ENCODE measurements at regions not wholly inside any gene's neighbourhood (a gene's known extent, or its start where the extent isn't known, plus 50 kb on each side); places are given as distances from the start of the nearest gene placed in this dataset.

GRCh38 chr1:82330330-82330729 is 529.6 kb downstream of the ADGRL2 start:
- Histone ChIP-seq H3K27me3 (ENCODE audit: control insufficient read depth, insufficient read depth, low read length) (no peaks in the 10 kb centered on the region), H3K36me3 (ENCODE audit: control insufficient read depth in 2 of 3, insufficient read depth in 3 of 3, low read length in 3 of 3) (no peaks in the 10 kb centered on the region), H3K27ac (ENCODE audit: low read depth in 2 of 2, low read length in 2 of 2) (no peak overlapping the region), H3K9ac (ENCODE audit: low read length in 3 of 3) (no peak overlapping the region), H3K9me3 (ENCODE audit: control insufficient read depth in 2 of 3, insufficient read depth in 1 of 3, low read length in 3 of 3) (no peaks in the 10 kb centered on the region), H3K4me1 (ENCODE audit: control insufficient read depth in 2 of 3, insufficient read depth in 2 of 3, low read depth in 1 of 3, low read length in 3 of 3) (no peaks in the 10 kb centered on the region), H3K4me3 (ENCODE audit: low read length in 3 of 3) (no peak overlapping the region)
- no peak for FAIRE-seq
- TF ChIP-seq, protein P1, sequence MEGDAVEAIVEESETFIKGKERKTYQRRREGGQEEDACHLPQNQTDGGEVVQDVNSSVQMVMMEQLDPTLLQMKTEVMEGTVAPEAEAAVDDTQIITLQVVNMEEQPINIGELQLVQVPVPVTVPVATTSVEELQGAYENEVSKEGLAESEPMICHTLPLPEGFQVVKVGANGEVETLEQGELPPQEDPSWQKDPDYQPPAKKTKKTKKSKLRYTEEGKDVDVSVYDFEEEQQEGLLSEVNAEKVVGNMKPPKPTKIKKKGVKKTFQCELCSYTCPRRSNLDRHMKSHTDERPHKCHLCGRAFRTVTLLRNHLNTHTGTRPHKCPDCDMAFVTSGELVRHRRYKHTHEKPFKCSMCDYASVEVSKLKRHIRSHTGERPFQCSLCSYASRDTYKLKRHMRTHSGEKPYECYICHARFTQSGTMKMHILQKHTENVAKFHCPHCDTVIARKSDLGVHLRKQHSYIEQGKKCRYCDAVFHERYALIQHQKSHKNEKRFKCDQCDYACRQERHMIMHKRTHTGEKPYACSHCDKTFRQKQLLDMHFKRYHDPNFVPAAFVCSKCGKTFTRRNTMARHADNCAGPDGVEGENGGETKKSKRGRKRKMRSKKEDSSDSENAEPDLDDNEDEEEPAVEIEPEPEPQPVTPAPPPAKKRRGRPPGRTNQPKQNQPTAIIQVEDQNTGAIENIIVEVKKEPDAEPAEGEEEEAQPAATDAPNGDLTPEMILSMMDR (IDR thresholded peaks at IDR 0.05; ENCODE audit: borderline replicate concordance, extremely low read depth, insufficient read depth): no peak
- intact Hi-C loops (cut with DNase I): no loop called here
- no peak for DNase-seq

DNA sequence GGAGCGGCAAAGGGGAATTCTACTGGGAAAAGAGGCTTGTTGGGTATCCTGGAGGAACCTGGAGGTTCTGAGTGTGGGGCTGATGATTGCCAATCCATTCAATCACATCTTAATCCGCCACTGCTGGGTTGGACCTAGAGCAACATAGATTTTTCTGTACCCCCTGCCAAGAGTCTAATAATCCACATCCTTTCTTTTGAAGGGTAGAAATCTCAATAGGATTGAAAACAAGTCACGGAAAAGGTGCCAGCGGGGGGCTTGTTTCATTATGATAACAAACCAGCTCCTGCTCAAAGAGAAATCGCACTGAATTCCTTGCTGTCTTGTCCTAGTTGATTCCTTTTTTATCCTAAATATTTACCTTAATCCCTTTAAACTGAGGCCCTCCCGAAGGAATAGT is 528.5 kb downstream of the ADGRL2 start:
- H3K4me1 ChIP-seq (ENCODE audit: control insufficient read depth in 2 of 3, insufficient read depth in 2 of 3, low read depth in 1 of 3, low read length in 3 of 3): no peaks in the 10 kb centered on the region
- H3K9me3 ChIP-seq (ENCODE audit: control insufficient read depth in 2 of 3, insufficient read depth in 1 of 3, low read length in 3 of 3): no peaks in the 10 kb centered on the region
- FAIRE-seq (no peak), DNase-seq (no peak)
- TF ChIP-seq, protein P1 (IDR thresholded peaks at IDR 0.05; ENCODE audit: borderline replicate concordance, extremely low read depth, insufficient read depth): no peak
- no peaks in the 10 kb centered on the region for H3K36me3 ChIP-seq (ENCODE audit: control insufficient read depth in 2 of 3, insufficient read depth in 3 of 3, low read length in 3 of 3)
- no peak overlapping the region for H3K4me3 ChIP-seq (ENCODE audit: low read length in 3 of 3)
- no peak overlapping the region for H3K27ac ChIP-seq (ENCODE audit: low read depth in 2 of 2, low read length in 2 of 2)
- no peaks in the 10 kb centered on the region for H3K27me3 ChIP-seq (ENCODE audit: control insufficient read depth, insufficient read depth, low read length)
- intact Hi-C loops (cut with DNase I): no loop called here
- H3K9ac ChIP-seq (ENCODE audit: low read length in 3 of 3): no peak overlapping the region

DNA sequence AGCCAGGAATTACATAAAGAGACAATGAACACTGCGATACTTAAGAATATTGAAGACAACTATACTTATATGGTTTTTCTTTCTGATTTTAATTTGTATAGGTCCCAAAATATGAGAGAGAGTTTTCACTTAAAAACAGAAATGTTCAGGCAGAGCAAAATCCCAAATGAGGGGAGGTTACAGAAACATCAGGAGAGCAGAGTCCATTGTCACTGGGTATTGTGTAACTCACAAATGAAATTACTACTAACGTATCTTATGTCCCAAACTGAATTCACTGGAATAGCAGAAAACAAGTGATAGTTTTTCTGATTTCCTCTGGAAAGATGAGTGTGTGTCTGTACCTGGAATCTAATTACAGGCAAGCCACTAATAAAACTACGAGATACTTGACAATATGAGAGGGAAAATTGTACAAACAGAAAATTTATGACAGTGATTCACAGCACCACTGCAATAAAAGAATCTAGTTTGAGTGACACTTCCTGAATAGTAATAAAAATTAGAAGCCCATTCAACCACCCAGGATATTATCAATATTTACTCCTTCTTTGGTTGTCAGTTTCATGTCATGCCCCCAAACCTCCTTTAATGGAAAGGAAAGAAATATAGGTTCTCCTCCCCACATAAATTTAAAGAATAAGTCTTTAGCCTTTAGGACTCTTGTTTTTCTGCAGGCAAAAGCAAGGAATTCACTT is 522.6 kb downstream of the ADGRL2 start:
- intact Hi-C loops (cut with DNase I): no loop called here
- no peaks in the 10 kb centered on the region for H3K36me3 ChIP-seq (ENCODE audit: control insufficient read depth in 2 of 3, insufficient read depth in 3 of 3, low read length in 3 of 3)
- H3K4me1 ChIP-seq (ENCODE audit: control insufficient read depth in 2 of 3, insufficient read depth in 2 of 3, low read depth in 1 of 3, low read length in 3 of 3): no peaks in the 10 kb centered on the region
- peak in 1 of 5 donors; percentile 30 for DNase-seq
- TF ChIP-seq, protein P1 (IDR thresholded peaks at IDR 0.05; ENCODE audit: borderline replicate concordance, extremely low read depth, insufficient read depth): no peak
- H3K4me3 ChIP-seq (ENCODE audit: low read length in 3 of 3): no peak overlapping the region
- H3K27ac ChIP-seq (ENCODE audit: low read depth in 2 of 2, low read length in 2 of 2): no peak overlapping the region
- H3K27me3 ChIP-seq (ENCODE audit: control insufficient read depth, insufficient read depth, low read length): no peaks in the 10 kb centered on the region
- no peaks in the 10 kb centered on the region for H3K9me3 ChIP-seq (ENCODE audit: control insufficient read depth in 2 of 3, insufficient read depth in 1 of 3, low read length in 3 of 3)
- H3K9ac ChIP-seq (ENCODE audit: low read length in 3 of 3): no peak overlapping the region
- no peak for FAIRE-seq

DNA sequence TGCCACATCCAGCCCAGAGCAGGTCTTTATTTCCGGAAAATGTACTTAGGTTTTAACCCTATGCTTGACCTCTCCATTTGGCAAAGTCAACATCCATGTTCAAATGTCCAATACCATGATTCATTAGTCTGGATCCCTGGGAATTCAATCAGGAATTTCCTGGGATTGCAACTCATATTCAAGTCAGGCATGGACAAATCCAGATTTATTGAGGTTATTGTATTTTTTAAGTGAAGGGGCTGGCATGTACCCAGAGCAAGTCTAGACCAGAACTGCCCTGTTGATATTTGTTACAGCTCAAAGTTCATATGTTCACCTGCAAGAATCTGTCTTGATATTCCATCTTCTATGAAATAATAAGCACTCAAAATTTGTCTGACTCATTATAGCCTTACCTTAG is 521.1 kb downstream of the ADGRL2 start:
- no peak overlapping the region for H3K27ac ChIP-seq (ENCODE audit: low read depth in 2 of 2, low read length in 2 of 2)
- no peaks in the 10 kb centered on the region for H3K4me1 ChIP-seq (ENCODE audit: control insufficient read depth in 2 of 3, insufficient read depth in 2 of 3, low read depth in 1 of 3, low read length in 3 of 3)
- TF ChIP-seq, protein P1 (IDR thresholded peaks at IDR 0.05; ENCODE audit: borderline replicate concordance, extremely low read depth, insufficient read depth): no peak
- H3K9ac ChIP-seq (ENCODE audit: low read length in 3 of 3): no peak overlapping the region
- H3K9me3 ChIP-seq (ENCODE audit: control insufficient read depth in 2 of 3, insufficient read depth in 1 of 3, low read length in 3 of 3): no peaks in the 10 kb centered on the region
- intact Hi-C loops (cut with DNase I): no loop called here
- FAIRE-seq (no peak), DNase-seq (no peak)
- H3K4me3 ChIP-seq (ENCODE audit: low read length in 3 of 3): no peak overlapping the region
- no peaks in the 10 kb centered on the region for H3K27me3 ChIP-seq (ENCODE audit: control insufficient read depth, insufficient read depth, low read length)
- no peaks in the 10 kb centered on the region for H3K36me3 ChIP-seq (ENCODE audit: control insufficient read depth in 2 of 3, insufficient read depth in 3 of 3, low read length in 3 of 3)
